Thyroid gland (tissue), 4 donors: ENCODE measurements at regions not wholly inside any gene's neighbourhood (a gene's known extent, or its start where the extent isn't known, plus 50 kb on each side); places are given as distances from the start of the nearest gene placed in this dataset.

Source experiments
- DNase-seq, 2 donors: peaks; one replicate each; pipeline ENCODE4 v3.0.0-alpha.2; 2019
- H3K27ac ChIP-seq, 3 donors: fragments of 200-600 bp; sonication (generic); 1 replicate in 2 of 3; 2 replicates in 1 of 3; pipeline ENCODE4 v1.5.1; 2016 to 2019; ENCODE audit warnings: mild to moderate bottlenecking in 1 of 3, moderate library complexity in 1 of 3
- H3K27me3 ChIP-seq: fragments of 200-600 bp; sonication (generic); one replicate; pipeline ENCODE4 v1.5.1; 2019
- H3K36me3 ChIP-seq, 2 donors: fragments of 200-600 bp; sonication (generic); one replicate each; pipeline ENCODE4 v1.5.1; 2016 to 2019
- H3K4me1 ChIP-seq, 2 donors: fragments of 200-600 bp; sonication (generic); one replicate each; pipeline ENCODE4 v1.5.1; 2017 to 2019
- H3K4me3 ChIP-seq, 3 donors: fragments of 200-600 bp; sonication (generic); replicated peaks in 1 of 3; 1 replicate in 2 of 3; 2 replicates in 1 of 3; pipeline ENCODE4 v1.5.1; 2016; ENCODE audit warnings: mild to moderate bottlenecking in 1 of 3
- H3K9me3 ChIP-seq: fragments of 200-600 bp; sonication (generic); one replicate; pipeline ENCODE4 v1.5.1; 2017
- CTCF ChIP-seq, 6 experiments: fragments of 200-600 bp in 3 of 6; fragments of 450-650 bp in 3 of 6; sonication (generic) in 3 of 6; IDR thresholded peaks; one replicate each; pipeline ENCODE4 v1.5.1; 2016 to 2019; ENCODE audit warnings: antibody characterized with exemption in 6 of 6, mild to moderate bottlenecking in 2 of 6, inconsistent platforms in 1 of 6, moderate library complexity in 1 of 6
- POLR2A ChIP-seq, 2 donors: fragments of 450-650 bp; IDR thresholded peaks; one replicate each; pipeline ENCODE4 v1.6.1; 2017; ENCODE audit warnings: antibody characterized with exemption in 2 of 2, mild to moderate bottlenecking in 2 of 2, moderate library complexity in 1 of 2
- WGBS, 2 donors: methylation state at CpG; one replicate each; pipeline ENCODE4 v1.1.5; 2017; 5-methylcytosine and 5-hydroxymethylcytosine counted together
- intact Hi-C: fragments of 100-400 bp; cut with DNase I; formaldehyde crosslinking; loops from one replicate; pipeline ENCODE4 v1.15.1; 2023

GRCh38 chr21:20308586-20309315 lies 689.5 kb upstream of the NCAM2 start:
- Histone ChIP-seq H3K27ac (no peak overlapping the region), H3K27me3 (no peaks in the 10 kb centered on the region), H3K9me3 (no peaks in the 10 kb centered on the region), H3K4me3 (no peak overlapping the region), H3K4me1 (no peaks in the 10 kb centered on the region), H3K36me3 (no peaks in the 10 kb centered on the region)
- intact Hi-C loops = no loop called here
- TF ChIP-seq POLR2A (IDR thresholded peaks at IDR 0.05) (no peak), CTCF (IDR thresholded peaks at IDR 0.05) (no peak)
- no peak for DNase-seq
- 86 to 89% methylated on average over 6 of the region's 6 CpGs for WGBS, 2 donors

DNA sequence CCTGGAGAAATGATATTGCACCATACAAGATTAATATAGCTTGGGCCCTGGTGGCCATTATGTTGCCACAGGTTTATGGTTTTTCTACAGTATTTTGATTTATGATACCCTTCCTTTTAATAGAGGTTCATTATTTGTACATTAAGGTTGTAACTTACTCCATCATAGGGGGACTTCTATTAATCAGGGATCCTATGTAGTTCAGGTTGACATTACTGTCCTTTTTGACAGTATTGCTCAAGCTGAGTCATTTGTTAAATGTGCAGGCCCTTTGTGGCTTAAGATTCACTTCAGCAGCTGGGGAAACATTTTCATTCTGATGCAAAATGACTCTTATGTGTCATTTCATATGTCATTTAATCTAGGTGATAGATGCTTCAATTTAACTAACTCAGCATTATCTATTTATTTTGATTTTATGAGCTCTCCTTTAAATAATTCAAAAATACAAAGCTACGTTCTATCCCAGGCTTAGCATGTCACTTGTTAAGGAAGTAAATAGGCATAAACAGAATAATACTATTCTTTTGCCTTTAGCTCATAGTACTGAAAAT lies 686.9 kb upstream of the NCAM2 start:
- H3K27ac ChIP-seq = no peak overlapping the region
- intact Hi-C loops = no loop called here

GRCh38 chr21:20313013-20313412 lies 685.2 kb upstream of the NCAM2 start:
- intact Hi-C loops = no loop called here
- no peaks in the 10 kb centered on the region for H3K4me1 ChIP-seq
- TF ChIP-seq CTCF (IDR thresholded peaks at IDR 0.05) = no peak
- TF ChIP-seq POLR2A (IDR thresholded peaks at IDR 0.05) = no peak
- H3K4me3 ChIP-seq = no peak overlapping the region
- no peaks in the 10 kb centered on the region for H3K27me3 ChIP-seq
- WGBS, 2 donors = 88 to 89% methylated on average over 3 of the region's 3 CpGs
- DNase-seq = no peak
- no peaks in the 10 kb centered on the region for H3K36me3 ChIP-seq
- no peak overlapping the region for H3K27ac ChIP-seq
- no peaks in the 10 kb centered on the region for H3K9me3 ChIP-seq

More for the DNA sequence above, 686.9 kb upstream of the NCAM2 start:
- no peak for DNase-seq
- Histone ChIP-seq H3K27me3 (no peaks in the 10 kb centered on the region), H3K36me3 (no peaks in the 10 kb centered on the region), H3K9me3 (no peaks in the 10 kb centered on the region), H3K4me1 (no peaks in the 10 kb centered on the region), H3K4me3 (no peak overlapping the region)
- 80 to 86% methylated on average over 1 of the region's 1 CpG for WGBS, 2 donors
- TF ChIP-seq POLR2A (IDR thresholded peaks at IDR 0.05) (no peak), CTCF (IDR thresholded peaks at IDR 0.05) (no peak)

DNA sequence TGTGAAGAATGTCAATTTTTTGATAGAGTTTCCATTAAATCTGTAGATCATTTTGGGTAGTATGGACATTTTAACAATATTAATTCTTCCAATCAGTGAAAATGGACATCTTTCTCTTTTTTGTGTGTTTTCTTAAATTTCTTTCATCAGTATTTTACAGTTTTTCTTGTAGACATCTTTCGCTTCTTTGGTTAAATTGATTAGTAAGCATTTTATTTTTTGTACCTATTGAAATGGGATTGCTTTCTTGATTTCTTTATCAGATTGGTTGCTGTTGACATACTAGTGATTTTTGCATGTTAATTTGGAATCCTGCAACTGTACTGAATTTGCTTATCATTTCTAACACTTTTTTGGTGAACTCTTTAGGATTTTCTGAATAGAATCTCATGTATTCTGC lies 683.2 kb upstream of the NCAM2 start:
- 95% methylated on average over 1 of the region's 1 CpG for WGBS, 2 donors
- TF ChIP-seq CTCF (IDR thresholded peaks at IDR 0.05) = no peak
- TF ChIP-seq POLR2A (IDR thresholded peaks at IDR 0.05) = no peak
- Histone ChIP-seq H3K9me3 (no peaks in the 10 kb centered on the region), H3K4me3 (no peak overlapping the region), H3K27ac (no peak overlapping the region), H3K36me3 (no peaks in the 10 kb centered on the region), H3K27me3 (no peaks in the 10 kb centered on the region), H3K4me1 (no peaks in the 10 kb centered on the region)
- DNase-seq = no peak
- intact Hi-C loops = no loop called here

- WGBS, 2 donors = 93 to 94% methylated on average over 6 of the region's 6 CpGs
- Histone ChIP-seq H3K27ac (no peak overlapping the region), H3K27me3 (no peaks in the 10 kb centered on the region), H3K4me3 (no peak overlapping the region), H3K36me3 (no peaks in the 10 kb centered on the region), H3K4me1 (no peaks in the 10 kb centered on the region), H3K9me3 (no peaks in the 10 kb centered on the region)
- DNase-seq = no peak
- intact Hi-C loops = no loop called here
- TF ChIP-seq CTCF (IDR thresholded peaks at IDR 0.05) (no peak), POLR2A (IDR thresholded peaks at IDR 0.05) (no peak)
These were observed 668.6 kb upstream of the NCAM2 start for GRCh38 chr21:20329636-20330035.
